CD4-positive, alpha-beta memory T cell (primary cell): ENCODE measurements at regions not wholly inside any gene's neighbourhood (a gene's known extent, or its start where the extent isn't known, plus 50 kb on each side); places are given as distances from the start of the nearest gene placed in this dataset.

Source experiments
- CTCF ChIA-PET: fragments of 350-600 bp; sonication (Branson Sonifier 250); formaldehyde crosslinking; loops from one replicate; lab custom pipeline; 2021; ENCODE audit warnings: inconsistent platforms; ENCODE audit not compliant: partially characterized antibody; lab: Charles Lee
- POLR2A ChIA-PET: fragments of 350-600 bp; sonication (Branson Sonifier 250); formaldehyde crosslinking; loops from one replicate; lab custom pipeline; 2021; ENCODE audit not compliant: partially characterized antibody; lab: Charles Lee
- DNase-seq, 5 donors: peaks; one replicate each; pipeline versions ENCODE4 v3.0.0 to v3.0.0-alpha.2; 2020 to 2022; ENCODE audit warnings: mixed read lengths in 1 of 5
- H3K27ac ChIP-seq: one replicate; pipeline ENCODE4 v1.7.0; 2013; ENCODE audit warnings: low read depth, low read length
- H3K27me3 ChIP-seq: 2 replicates; pipeline ENCODE4 v1.7.0; 2013; ENCODE audit warnings: mild to moderate bottlenecking, low read length, moderate library complexity; ENCODE audit not compliant: insufficient read depth
- H3K36me3 ChIP-seq: 2 replicates; pipeline ENCODE4 v1.7.0; 2013; ENCODE audit warnings: mild to moderate bottlenecking, low read length, moderate library complexity; ENCODE audit not compliant: insufficient read depth
- H3K4me1 ChIP-seq: 2 replicates; pipeline ENCODE4 v1.7.0; 2013; ENCODE audit warnings: mild to moderate bottlenecking, low read length, moderate library complexity; ENCODE audit not compliant: insufficient read depth
- H3K4me3 ChIP-seq, 2 donors: one replicate each; pipeline ENCODE4 v1.7.0; 2013; ENCODE audit warnings: low read length in 2 of 2, mild to moderate bottlenecking in 1 of 2
- H3K9me3 ChIP-seq, 2 donors: one replicate each; pipeline ENCODE4 v1.7.0; 2013; ENCODE audit warnings: low read length in 2 of 2, control low read depth in 1 of 2; ENCODE audit not compliant: control insufficient read depth in 1 of 2
- H3K27ac Mint-ChIP-seq, 7 donors: one replicate each; pipeline ENCODE4 v1.8.0; 2020 to 2021; ENCODE audit warnings: mixed read lengths in 7 of 7, mild to moderate bottlenecking in 6 of 7, inconsistent platforms in 3 of 7, moderate library complexity in 3 of 7
- H3K27me3 Mint-ChIP-seq, 2 donors: one replicate each; pipeline ENCODE4 v1.8.0; 2020 to 2021; ENCODE audit warnings: mixed read lengths in 2 of 2
- H3K36me3 Mint-ChIP-seq, 2 donors: one replicate each; pipeline ENCODE4 v1.8.0; 2020 to 2021; ENCODE audit warnings: mixed read lengths in 2 of 2, inconsistent platforms in 1 of 2, mild to moderate bottlenecking in 1 of 2
- H3K4me1 Mint-ChIP-seq, 4 donors: one replicate each; pipeline ENCODE4 v1.8.0; 2020 to 2021; ENCODE audit warnings: mixed read lengths in 4 of 4, mild to moderate bottlenecking in 1 of 4
- H3K4me3 Mint-ChIP-seq, 8 donors: one replicate each; pipeline ENCODE4 v1.8.0; 2020 to 2021; ENCODE audit warnings: mixed read lengths in 8 of 8, mild to moderate bottlenecking in 7 of 8, moderate library complexity in 6 of 8, inconsistent platforms in 3 of 8
- H3K9me3 Mint-ChIP-seq, 8 donors: one replicate each; pipeline ENCODE4 v1.8.0; 2020 to 2021; ENCODE audit warnings: mixed read lengths in 8 of 8, mild to moderate bottlenecking in 5 of 8, inconsistent platforms in 3 of 8, moderate library complexity in 1 of 8
- intact Hi-C: fragments of 100-400 bp; cut with micrococcal nuclease; formaldehyde crosslinking; loops from one replicate; pipeline ENCODE4 v1.15.1; 2023

DNA sequence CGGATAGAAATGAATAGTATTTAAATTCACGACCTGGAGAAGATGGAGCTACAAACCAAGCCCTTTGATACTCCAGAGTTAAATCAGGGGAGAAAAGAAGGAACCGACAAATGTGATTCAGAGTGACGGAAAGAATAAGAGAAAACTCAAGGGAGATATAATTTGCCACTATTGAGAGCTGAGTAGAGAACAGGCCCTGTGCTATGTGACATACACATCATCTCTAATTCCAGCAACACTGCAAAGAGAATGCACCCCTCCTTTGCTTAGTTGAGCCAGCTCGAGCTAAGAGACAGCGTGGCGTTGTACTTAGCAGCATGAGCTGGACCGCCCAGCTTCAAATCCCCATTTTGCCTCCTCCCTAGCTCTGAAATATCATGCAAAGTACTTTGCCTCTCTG, 266.4 kb upstream of the TENM3 start:
- no peaks in the 10 kb centered on the region for H3K27me3 ChIP-seq
- Mint-ChIP-seq H3K27me3 (no peaks in the 10 kb centered on the region), H3K27ac (no peak overlapping the region), H3K36me3 (no peaks in the 10 kb centered on the region), H3K9me3 (peaks cover 0 to 8% (median 4%) of the 10 kb centered on the region in 8 donors), H3K4me3 (no peak overlapping the region), H3K4me1 (no peaks in the 10 kb centered on the region)
- DNase-seq = no peak
- ChIA-PET POLR2A (no interaction called here), CTCF (no interaction called here)
- H3K36me3 ChIP-seq = no peaks in the 10 kb centered on the region
- no peaks in the 10 kb centered on the region for H3K9me3 ChIP-seq
- intact Hi-C loops = no loop called here
- no peaks in the 10 kb centered on the region for H3K4me1 ChIP-seq
- H3K4me3 ChIP-seq = no peak overlapping the region
- no peak overlapping the region for H3K27ac ChIP-seq

GRCh38 chr4:181982437-181982836, 260.8 kb upstream of the TENM3 start:
- intact Hi-C loops = no loop called here
- no peak overlapping the region for H3K27ac Mint-ChIP-seq
- no peak for DNase-seq
- Histone ChIP-seq H3K27ac (no peak overlapping the region), H3K27me3 (no peaks in the 10 kb centered on the region), H3K4me1 (no peaks in the 10 kb centered on the region), H3K36me3 (no peaks in the 10 kb centered on the region), H3K4me3 (no peak overlapping the region), H3K9me3 (no peaks in the 10 kb centered on the region)
- ChIA-PET POLR2A (no interaction called here), CTCF (no interaction called here)
- no peaks in the 10 kb centered on the region for H3K27me3 Mint-ChIP-seq
- H3K4me3 Mint-ChIP-seq = no peak overlapping the region
- peaks cover 0 to 7% (median 2%) of the 10 kb centered on the region in 8 donors for H3K9me3 Mint-ChIP-seq
- no peaks in the 10 kb centered on the region for H3K36me3 Mint-ChIP-seq
- no peaks in the 10 kb centered on the region for H3K4me1 Mint-ChIP-seq

GRCh38 chr4:181982856-181983255, 260.3 kb upstream of the TENM3 start:
- Mint-ChIP-seq H3K27ac (no peak overlapping the region), H3K4me1 (no peaks in the 10 kb centered on the region), H3K36me3 (no peaks in the 10 kb centered on the region), H3K27me3 (no peaks in the 10 kb centered on the region), H3K9me3 (peaks cover 0 to 5% (median 2%) of the 10 kb centered on the region in 8 donors), H3K4me3 (no peak overlapping the region)
- Histone ChIP-seq H3K9me3 (no peaks in the 10 kb centered on the region), H3K36me3 (no peaks in the 10 kb centered on the region), H3K4me3 (no peak overlapping the region), H3K4me1 (no peaks in the 10 kb centered on the region), H3K27me3 (no peaks in the 10 kb centered on the region), H3K27ac (no peak overlapping the region)
- ChIA-PET POLR2A (no interaction called here), CTCF (no interaction called here)
- DNase-seq = no peak
- intact Hi-C loops = no loop called here

- no peak overlapping the region for H3K27ac Mint-ChIP-seq
- CTCF ChIA-PET = no interaction called here
- intact Hi-C loops = no loop called here
Observed at GRCh38 chr4:181987392-181987791, 255.8 kb upstream of the TENM3 start.

GRCh38 chr4:181989071-181989470, 254.1 kb upstream of the TENM3 start:
- Histone ChIP-seq H3K36me3 (no peaks in the 10 kb centered on the region), H3K4me3 (no peak overlapping the region), H3K4me1 (no peaks in the 10 kb centered on the region), H3K9me3 (no peaks in the 10 kb centered on the region), H3K27ac (no peak overlapping the region), H3K27me3 (no peaks in the 10 kb centered on the region)
- no peak overlapping the region for H3K4me3 Mint-ChIP-seq
- ChIA-PET POLR2A (no interaction called here), CTCF (no interaction called here)
- H3K9me3 Mint-ChIP-seq = peaks cover 0 to 5% (median 0%) of the 10 kb centered on the region in 8 donors
- no peaks in the 10 kb centered on the region for H3K36me3 Mint-ChIP-seq
- H3K27me3 Mint-ChIP-seq = no peaks in the 10 kb centered on the region
- intact Hi-C loops = no loop called here
- DNase-seq = no peak
- H3K27ac Mint-ChIP-seq = no peak overlapping the region
- no peaks in the 10 kb centered on the region for H3K4me1 Mint-ChIP-seq

More at GRCh38 chr4:181987392-181987791, 255.8 kb upstream of the TENM3 start:
- POLR2A ChIA-PET = no interaction called here
- no peaks in the 10 kb centered on the region for H3K9me3 ChIP-seq
- H3K4me1 Mint-ChIP-seq = no peaks in the 10 kb centered on the region
- H3K27me3 ChIP-seq = no peaks in the 10 kb centered on the region
- H3K9me3 Mint-ChIP-seq = peaks cover 0 to 5% (median 0%) of the 10 kb centered on the region in 8 donors
- no peak for DNase-seq
- H3K27me3 Mint-ChIP-seq = no peaks in the 10 kb centered on the region
- no peak overlapping the region for H3K27ac ChIP-seq
- no peaks in the 10 kb centered on the region for H3K36me3 Mint-ChIP-seq
- no peaks in the 10 kb centered on the region for H3K4me1 ChIP-seq
- no peak overlapping the region for H3K4me3 Mint-ChIP-seq
- no peaks in the 10 kb centered on the region for H3K36me3 ChIP-seq
- H3K4me3 ChIP-seq = no peak overlapping the region

- no peaks in the 10 kb centered on the region for H3K27me3 Mint-ChIP-seq
- intact Hi-C loops = no loop called here
- H3K27ac ChIP-seq = no peak overlapping the region
- no peak for DNase-seq
- H3K9me3 ChIP-seq = no peaks in the 10 kb centered on the region
- no peaks in the 10 kb centered on the region for H3K4me1 ChIP-seq
- no peak overlapping the region for H3K27ac Mint-ChIP-seq
- no peaks in the 10 kb centered on the region for H3K36me3 Mint-ChIP-seq
- H3K27me3 ChIP-seq = no peaks in the 10 kb centered on the region
- peaks cover 0 to 4% (median under 1%) of the 10 kb centered on the region in 8 donors for H3K9me3 Mint-ChIP-seq
- no peaks in the 10 kb centered on the region for H3K4me1 Mint-ChIP-seq
- no peaks in the 10 kb centered on the region for H3K36me3 ChIP-seq
- ChIA-PET CTCF (no interaction called here), POLR2A (no interaction called here)
- H3K4me3 ChIP-seq = no peak overlapping the region
- H3K4me3 Mint-ChIP-seq = no peak overlapping the region
Observed at GRCh38 chr4:181991369-181992108, 251.7 kb upstream of the TENM3 start.

DNA sequence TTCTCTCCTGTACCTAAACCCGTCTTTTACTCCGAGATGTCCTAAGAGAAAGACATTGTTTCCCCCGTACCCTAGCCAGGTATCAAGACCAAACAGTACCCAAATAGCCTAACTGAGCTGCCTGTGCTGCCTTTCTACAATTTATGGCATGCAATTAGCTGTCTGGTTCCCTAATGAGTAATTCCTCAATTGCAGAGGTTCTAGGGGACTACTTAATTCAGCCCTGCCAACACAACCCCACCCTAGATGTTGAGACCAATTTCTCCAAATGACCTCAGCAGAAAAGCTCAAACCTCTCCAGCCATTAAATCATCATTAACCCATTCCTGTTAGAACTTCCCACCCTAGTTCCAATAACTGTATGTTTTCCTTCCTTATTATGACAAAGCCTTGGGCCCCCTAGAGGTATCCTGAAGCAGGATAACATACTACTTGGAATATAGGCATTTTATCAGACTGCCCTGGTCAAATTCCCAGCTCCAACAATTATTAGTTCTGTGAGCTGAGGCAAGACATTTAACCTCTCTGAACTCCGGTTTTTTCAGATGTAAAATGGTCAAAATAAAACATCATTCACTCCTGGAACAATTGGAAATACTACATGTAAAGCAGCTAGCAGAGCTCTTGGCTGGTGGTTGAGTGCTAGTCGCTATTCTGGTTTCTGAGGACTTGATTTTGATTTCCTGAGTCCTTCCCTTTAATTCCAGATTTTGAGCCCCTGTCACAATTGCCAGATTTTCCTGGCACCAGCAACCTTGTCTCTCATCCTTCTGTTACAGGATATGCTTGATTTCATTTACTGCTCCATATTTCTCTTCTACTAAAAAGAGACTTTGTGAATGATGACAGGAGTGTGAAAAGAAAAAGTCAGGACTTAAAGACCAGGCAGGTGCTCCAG, 244.6 kb upstream of the TENM3 start:
- DNase-seq = no peak

More for the DNA sequence above, 244.6 kb upstream of the TENM3 start:
- intact Hi-C loops = no loop called here
- H3K27ac ChIP-seq = no peak overlapping the region
- CTCF ChIA-PET = no interaction called here
- Mint-ChIP-seq H3K27ac (no peak overlapping the region), H3K4me3 (no peak overlapping the region), H3K9me3 (peaks cover 0 to 9% (median under 1%) of the 10 kb centered on the region in 8 donors), H3K36me3 (no peaks in the 10 kb centered on the region), H3K4me1 (no peaks in the 10 kb centered on the region), H3K27me3 (no peaks in the 10 kb centered on the region)
- H3K4me3 ChIP-seq = no peak overlapping the region
- POLR2A ChIA-PET = no interaction called here
- H3K36me3 ChIP-seq = no peaks in the 10 kb centered on the region
- no peaks in the 10 kb centered on the region for H3K4me1 ChIP-seq
- H3K9me3 ChIP-seq = no peaks in the 10 kb centered on the region
- no peaks in the 10 kb centered on the region for H3K27me3 ChIP-seq
